ENCODE measurements at regions not wholly inside any gene's neighbourhood (a gene's known extent, or its start where the extent isn't known, plus 50 kb on each side); places are given as distances from the start of the nearest gene placed in this dataset.

DNA sequence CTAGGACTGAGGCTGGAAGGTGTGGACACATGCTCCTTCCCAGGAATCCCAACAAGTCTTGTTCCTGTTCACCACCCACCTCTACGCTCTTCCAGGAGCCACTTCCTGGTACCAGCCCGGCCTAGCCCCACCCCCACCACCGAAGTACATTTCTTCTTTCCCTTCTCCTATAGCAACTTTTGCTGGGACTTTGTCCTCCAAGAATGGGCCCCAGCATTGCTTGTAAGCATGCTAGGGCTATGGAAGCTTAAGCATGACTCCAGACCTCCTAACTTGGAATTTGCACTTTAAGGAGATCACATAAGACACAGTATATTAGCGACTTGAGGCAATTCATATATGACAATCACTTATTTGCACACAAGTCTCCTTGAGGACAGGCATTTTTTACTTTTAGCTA lies 462.0 kb upstream of the ARID1B start:
- TF ChIP-seq, protein P1, sequence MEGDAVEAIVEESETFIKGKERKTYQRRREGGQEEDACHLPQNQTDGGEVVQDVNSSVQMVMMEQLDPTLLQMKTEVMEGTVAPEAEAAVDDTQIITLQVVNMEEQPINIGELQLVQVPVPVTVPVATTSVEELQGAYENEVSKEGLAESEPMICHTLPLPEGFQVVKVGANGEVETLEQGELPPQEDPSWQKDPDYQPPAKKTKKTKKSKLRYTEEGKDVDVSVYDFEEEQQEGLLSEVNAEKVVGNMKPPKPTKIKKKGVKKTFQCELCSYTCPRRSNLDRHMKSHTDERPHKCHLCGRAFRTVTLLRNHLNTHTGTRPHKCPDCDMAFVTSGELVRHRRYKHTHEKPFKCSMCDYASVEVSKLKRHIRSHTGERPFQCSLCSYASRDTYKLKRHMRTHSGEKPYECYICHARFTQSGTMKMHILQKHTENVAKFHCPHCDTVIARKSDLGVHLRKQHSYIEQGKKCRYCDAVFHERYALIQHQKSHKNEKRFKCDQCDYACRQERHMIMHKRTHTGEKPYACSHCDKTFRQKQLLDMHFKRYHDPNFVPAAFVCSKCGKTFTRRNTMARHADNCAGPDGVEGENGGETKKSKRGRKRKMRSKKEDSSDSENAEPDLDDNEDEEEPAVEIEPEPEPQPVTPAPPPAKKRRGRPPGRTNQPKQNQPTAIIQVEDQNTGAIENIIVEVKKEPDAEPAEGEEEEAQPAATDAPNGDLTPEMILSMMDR (IDR thresholded peaks at IDR 0.05), result no peak
- no peak for TF ChIP-seq POLR2A (IDR thresholded peaks at IDR 0.05)
